SIG-M5 treated with dmso at 0.1 percent for 504 hours (cell line): ENCODE measurements at regions not wholly inside any gene's neighbourhood (a gene's known extent, or its start where the extent isn't known, plus 50 kb on each side); places are given as distances from the start of the nearest gene placed in this dataset.
"Not testable (repeated sequence)": the region's sequence is repeated elsewhere in the genome, so short reads cannot be mapped to it uniquely, and the experiment has no call there.

ENCODE experiments used
- DNase-seq: peaks from one replicate; lab custom pipeline; 2025; ENCODE audit not compliant: unreplicated experiment; lab: John Stamatoyannopoulos, UW

DNA sequence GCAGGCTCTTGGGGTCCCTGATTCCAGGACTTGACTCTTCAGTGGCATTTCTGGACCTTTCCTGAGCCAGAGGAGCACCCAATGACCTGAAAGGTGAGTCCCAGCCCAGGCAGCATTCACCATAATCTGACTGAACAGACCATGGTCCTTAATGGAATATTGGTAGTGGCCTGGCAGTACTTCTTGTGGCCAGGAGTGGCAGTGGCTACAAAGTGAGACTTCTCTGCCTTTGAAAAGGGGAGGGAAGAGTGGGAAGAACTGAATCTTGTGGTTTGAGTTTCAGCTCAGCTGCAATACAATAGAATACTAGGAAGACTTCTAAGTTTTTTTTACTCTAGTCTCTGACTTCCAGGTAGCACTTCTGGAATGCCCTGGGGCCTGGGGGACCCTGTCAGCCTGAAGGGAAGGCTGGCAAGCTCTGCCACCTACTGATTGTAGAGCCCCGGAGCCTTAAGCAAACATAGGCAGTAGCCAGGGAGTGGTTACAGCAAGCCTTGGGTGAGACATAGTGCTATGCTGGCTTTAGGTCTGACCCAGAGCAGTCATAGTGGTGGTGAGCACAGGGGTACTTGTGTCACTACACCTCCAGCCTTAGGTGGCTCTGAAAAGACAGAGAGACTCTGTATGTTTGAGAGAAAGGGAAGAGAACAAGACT lies 674.2 kb upstream of the MANEA start:
- no peak for DNase-seq

GRCh38 chr6:94899191-94899590 lies 678.1 kb upstream of the MANEA start:
- DNase-seq = no peak

DNA sequence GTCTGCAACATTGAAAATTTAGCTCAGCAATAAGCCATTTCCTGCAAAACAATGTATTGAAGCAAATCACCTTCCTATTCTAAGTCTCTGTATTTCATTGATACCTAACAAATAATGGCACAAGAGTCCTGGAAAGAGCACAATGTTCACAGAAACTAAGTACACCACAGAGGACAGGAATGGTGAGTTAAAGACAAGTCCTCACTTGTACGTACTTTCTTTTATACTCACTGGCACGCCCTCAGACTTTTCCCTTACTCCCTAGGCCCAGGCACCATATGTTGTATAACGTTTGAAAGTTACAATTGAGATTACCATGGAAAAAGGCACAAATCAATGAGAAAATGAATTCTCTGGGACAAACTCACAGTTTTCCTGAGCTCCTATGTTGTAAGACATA lies 683.0 kb upstream of the MANEA start:
- DNase-seq = no peak

DNA sequence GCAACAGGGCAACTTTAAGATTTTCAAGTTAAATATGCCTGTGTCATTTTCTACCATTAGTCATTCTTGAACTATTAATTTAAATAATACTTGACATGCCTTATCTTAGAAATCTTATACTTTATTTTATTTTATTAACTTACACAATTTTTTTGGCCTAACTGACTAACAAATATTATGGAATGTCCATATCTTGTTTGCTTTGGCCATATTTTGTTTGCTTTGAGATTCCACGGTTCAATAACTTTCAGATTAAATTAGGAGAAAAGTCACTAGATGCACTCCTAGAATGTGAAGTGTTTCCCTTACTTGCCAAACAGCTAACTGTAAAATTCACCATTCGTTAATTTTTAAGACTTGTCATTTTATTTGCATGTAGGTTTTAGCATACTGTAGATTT lies 684.0 kb upstream of the MANEA start:
- no peak for DNase-seq

- DNase-seq = not testable (repeated sequence)
Observed at GRCh38 chr6:94873819-94874218, 703.5 kb upstream of the MANEA start.

DNA sequence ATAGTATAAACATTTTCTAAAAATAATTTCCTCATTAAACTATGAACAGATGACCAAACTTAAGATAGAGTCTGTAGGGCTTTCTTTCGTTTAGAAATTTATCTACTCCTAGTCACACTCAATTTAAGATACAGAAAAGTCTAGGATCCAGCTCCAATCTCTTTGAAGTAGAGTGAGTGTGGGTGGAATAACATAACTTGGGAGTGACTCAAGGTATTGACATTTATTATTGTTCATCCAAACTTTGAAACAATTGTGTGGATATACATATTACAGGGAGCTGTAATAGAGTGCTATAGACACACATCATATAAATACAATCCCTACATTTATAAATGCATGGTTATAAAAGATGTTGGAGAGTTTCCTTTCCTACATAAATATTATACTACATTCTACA lies 715.2 kb upstream of the MANEA start:
- no peak for DNase-seq

DNA sequence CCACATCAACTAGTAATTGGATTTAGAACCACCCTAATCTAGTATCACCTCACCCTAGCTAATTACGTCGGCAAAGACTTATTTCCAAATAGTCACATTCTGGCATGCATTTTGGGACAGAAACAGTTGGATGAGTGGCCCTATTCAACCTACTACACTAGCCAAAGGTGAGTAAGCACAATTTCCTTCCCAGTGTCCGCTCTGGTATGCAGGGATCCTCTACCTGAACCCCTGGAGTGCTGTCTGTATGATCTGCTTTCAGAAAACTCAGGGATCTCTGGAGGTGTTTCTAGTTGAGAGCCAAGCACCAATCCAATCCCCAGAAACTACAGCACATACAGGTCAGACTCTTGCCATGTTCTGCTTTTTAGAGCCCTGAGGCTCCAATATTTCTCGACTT lies 717.4 kb upstream of the MANEA start:
- DNase-seq = no peak

DNA sequence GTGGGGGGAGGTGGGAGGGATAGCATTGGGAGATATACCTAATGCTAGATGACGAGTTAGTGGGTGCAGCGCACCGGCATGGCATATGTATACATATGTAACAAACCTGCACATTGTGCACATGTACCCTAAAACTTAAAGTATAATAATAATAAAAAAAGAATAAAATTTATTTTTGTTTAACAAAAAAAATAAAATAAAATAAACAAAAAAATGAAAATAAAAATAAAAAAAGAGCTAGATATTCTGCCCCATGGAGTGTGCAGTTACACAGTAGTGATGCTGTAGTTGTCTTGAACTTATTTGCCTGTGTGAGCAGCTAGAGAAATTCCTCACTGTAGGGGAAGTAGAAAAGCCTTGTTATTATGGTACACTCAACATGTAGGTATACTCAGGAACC lies 720.3 kb upstream of the MANEA start:
- DNase-seq = not testable (repeated sequence)

DNA sequence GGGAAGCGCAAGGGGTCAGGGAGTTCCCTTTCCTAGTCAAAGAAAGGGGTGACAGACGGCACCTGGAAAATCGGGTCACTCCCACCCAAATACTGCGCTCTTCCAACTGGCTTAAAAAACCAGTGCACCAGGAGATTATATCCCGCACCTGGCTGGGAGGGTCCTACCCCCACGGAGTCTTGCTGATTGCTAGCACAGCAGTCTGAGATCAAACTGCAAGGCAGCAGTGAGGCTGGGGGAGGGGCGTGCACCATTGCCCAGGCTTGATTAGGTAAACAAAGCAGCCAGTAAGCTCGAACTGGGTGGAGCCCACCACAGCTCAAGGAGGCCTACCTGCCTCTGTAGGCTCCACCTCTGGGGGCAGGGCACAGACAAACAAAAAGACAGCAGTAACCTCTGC lies 726.0 kb upstream of the MANEA start:
- DNase-seq = not testable (repeated sequence)

DNA sequence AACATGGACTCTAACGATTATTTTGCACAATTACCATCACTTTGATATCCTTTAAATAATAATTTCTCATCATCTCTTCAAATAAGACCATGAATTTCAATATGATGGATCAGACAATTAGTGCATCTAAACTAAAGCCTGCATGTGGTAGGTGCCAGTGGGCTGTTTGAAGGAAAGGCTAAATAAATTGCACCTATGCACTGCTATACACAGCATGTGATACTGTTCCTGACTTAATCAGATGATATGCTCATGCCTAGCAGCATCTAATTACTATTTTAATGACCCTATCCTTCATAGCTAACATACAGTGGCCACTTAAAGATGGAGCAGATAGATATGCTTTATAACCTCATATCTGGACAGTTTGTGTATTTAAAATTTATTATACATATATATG lies 731.6 kb upstream of the MANEA start:
- DNase-seq = no peak

DNA sequence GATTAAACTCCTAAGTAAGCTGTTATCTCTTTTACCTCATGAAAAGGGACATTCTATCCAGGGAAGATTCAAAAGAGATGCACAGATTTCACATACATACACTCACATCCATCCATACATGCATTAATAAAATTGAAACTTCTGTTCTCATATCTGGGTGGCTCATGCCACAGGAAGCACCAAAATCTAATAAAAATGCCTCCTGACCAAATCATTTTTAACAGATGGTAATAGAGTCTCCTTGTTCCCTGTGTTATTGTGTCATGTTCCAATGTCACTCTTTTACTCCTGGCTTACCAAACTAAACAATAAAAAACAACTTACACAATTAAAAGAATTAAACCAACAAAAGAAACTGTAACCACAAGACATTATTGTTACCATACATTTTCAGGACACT lies 742.1 kb upstream of the MANEA start:
- DNase-seq = no peak

- no peak for DNase-seq
Observed at GRCh38 chr6:94813806-94814205, 763.5 kb upstream of the MANEA start.

- no peak for DNase-seq
Observed at GRCh38 chr6:94801344-94801743, 776.0 kb upstream of the MANEA start.

DNA sequence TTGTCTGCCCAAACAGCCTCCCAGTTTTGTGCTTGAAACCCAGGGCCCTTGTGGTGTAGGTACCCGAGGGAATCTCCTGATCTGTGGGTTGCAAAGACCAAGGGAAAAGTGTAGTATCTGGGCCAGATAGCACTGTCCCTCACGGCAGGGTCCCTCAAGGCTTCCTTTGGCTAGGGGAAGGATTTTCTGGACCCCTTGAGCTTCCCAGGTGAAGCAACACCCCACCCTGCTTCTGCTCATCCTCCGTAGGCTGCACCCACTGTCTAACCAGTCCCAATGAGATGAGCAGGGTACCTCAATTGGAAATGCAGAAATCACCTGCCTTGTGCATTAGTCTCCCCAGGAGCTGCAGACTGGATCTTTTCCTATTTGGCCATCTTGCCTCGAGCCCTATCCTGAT lies 791.8 kb upstream of the MANEA start:
- DNase-seq = no peak

DNA sequence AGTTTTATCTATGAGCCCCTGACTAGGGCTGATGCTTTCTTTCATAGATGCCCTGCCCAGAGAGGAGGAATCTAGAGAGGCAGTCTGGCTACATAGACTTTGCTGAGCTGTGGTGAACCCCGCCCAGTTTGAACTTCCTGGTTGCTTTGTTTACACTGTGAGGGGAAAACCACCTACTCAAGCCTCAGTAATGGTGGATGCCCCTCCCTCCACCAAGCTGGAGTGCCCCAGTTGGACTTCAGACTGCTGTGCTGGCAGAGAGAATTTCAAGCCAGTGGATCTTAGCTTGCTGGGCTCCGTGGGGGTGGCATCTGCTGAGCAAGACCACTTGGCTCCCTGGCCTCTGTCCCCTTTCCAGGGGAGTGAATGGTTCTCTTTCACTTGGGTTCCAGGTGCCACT lies 792.3 kb upstream of the MANEA start:
- not testable (repeated sequence) for DNase-seq

DNA sequence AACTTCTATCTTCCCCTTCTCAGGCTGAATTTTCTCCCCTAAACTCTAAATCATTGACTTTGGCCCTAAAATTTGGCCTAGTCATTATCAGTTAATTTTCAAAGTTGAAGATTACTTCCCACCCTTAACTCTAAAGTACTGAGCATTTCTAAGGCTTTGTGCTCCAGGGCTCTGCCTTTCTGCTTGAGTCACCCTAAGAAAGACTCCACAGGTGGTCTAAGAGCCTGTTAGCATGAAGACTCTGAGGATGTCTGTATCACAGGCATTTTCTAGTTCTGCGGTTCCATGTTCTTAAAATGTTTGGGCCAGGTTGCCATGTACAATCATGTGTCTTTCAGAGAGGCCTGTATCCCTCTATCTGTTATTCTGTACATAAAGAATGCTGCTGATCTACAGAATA lies 808.1 kb upstream of the MANEA start:
- DNase-seq = no peak

DNA sequence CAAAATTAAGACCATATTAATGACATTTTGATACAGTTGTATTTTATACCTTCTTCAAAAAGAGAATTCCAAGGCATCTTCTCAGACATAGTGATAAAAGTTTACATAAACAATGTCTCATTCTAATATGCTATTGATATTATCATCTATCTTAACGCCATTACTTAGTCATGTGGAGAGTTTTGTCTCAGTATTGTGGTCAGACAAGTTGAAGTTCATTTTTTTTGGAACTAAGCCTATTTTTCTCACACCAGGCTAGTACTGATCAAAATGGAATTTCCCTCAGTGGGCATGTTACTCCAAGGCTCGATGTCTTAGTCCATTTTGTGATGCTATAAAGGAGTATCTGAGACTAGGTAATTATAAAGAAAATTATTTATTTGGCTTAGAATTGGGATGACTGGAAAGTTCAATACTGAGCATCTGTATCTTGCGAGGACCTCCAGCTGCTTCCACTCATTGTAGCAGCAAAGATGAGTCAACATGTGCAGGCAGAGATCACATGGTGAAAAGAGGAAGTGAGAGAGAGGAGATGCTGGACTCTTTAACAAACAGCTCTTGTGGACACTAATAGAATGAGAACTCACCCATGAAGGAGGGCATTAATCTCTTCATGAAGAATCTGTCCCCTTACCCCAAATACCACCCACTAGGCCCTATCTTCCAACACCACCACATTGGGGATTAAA lies 825.5 kb upstream of the MANEA start:
- DNase-seq = peak; percentile 40

DNA sequence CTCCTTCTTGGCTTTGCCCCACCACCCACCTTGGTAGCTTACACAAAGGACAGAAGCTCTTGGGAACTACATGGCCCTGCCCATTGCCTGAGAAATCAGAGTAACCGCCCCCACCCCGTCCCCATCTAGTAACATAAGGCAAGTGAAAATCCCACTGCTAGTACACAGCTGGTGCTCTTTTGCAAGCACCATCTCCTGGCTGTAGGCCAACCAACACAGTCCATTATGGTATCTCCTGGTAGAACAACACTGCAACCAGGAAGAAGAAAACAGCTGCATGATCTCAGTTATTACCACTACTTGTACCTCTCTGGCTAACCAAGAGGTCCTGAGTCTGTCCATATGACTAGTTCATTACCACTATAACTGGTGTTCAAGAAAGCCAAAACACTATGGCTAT lies 841.1 kb upstream of the MANEA start:
- no peak for DNase-seq

DNA sequence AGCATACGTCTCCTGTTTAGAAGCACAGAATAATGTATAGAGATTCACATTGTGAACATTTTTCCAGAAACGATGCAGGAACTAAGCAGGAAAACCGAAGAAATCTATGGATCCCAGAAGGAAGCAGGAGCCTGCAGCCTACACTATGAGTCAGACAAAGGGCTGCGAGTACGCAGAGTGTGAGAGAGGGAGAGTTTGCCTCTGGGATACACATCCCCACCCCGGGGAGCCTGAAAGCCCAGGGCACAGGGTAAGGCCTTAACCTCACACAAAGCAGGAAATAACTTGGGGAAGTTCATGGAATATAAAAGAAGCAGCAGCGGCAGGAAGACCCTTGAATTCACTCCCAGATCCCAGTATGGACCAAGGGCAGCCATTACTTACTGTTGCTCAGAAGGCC lies 842.1 kb upstream of the MANEA start:
- DNase-seq = no peak

GRCh38 chr6:94734751-94735150 lies 842.6 kb upstream of the MANEA start:
- DNase-seq = no peak

DNA sequence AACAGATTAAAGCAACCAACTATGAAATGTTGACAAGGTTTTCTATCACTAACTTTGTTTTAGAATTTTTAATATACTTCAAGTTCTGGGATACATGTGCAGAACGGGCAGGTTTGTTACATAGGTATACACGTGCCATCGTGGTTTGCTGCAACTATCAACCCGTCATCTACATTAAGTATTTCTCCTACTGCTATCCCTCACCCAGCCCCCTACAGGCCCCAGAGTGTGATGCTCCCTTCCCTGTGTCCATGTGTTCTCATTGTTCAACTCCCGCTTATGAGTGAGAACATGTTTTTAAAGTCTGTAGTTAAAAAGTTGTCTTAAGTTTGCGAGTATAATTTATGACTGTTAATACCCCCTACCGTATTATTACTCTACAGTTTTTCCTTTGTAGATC lies 844.3 kb upstream of the MANEA start:
- no peak for DNase-seq

- DNase-seq = no peak
Observed at GRCh38 chr6:94727710-94728109, 849.6 kb upstream of the MANEA start.

- no peak for DNase-seq
Observed at GRCh38 chr6:94721459-94721858, 855.9 kb upstream of the MANEA start.
